Ascending aorta (tissue), 2 donors: ENCODE measurements at regions not wholly inside any gene's neighbourhood (a gene's known extent, or its start where the extent isn't known, plus 50 kb on each side); places are given as distances from the start of the nearest gene placed in this dataset.
"Not testable (repeated sequence)": the region's sequence is repeated elsewhere in the genome, so short reads cannot be mapped to it uniquely, and the experiment has no call there.

Source experiments
- DNase-seq, 2 donors: peaks; one replicate each; pipeline ENCODE4 v3.0.0-alpha.2; 2019; ENCODE audit warnings: low spot score in 2 of 2
- H3K27ac ChIP-seq, 2 donors: fragments of 200-600 bp; sonication (generic); one replicate each; pipeline ENCODE4 v1.5.1; 2016 to 2017; ENCODE audit warnings: mild to moderate bottlenecking in 1 of 2
- H3K27me3 ChIP-seq: fragments of 200-600 bp; sonication (generic); one replicate; pipeline ENCODE4 v1.5.1; 2017
- H3K36me3 ChIP-seq, 2 donors: fragments of 200-600 bp; sonication (generic); one replicate each; pipeline ENCODE4 v1.5.1; 2016
- H3K4me1 ChIP-seq, 2 donors: fragments of 200-600 bp; sonication (generic); one replicate each; pipeline ENCODE4 v1.5.1; 2016 to 2017; ENCODE audit warnings: mild to moderate bottlenecking in 1 of 2
- H3K4me3 ChIP-seq, 2 donors: fragments of 200-600 bp; sonication (generic); one replicate each; pipeline ENCODE4 v1.5.1; 2016 to 2017; ENCODE audit warnings: mild to moderate bottlenecking in 1 of 2
- H3K9me3 ChIP-seq, 2 donors: fragments of 200-600 bp; sonication (generic); one replicate each; pipeline ENCODE4 v1.5.1; 2016
- CTCF ChIP-seq, 3 experiments: fragments of 200-600 bp in 2 of 3; fragments of 450-650 bp in 1 of 3; sonication (generic) in 2 of 3; IDR thresholded peaks; one replicate each; pipeline ENCODE4 v1.5.1; 2016 to 2019; ENCODE audit warnings: antibody characterized with exemption in 3 of 3, mild to moderate bottlenecking in 1 of 3, moderate library complexity in 1 of 3
- intact Hi-C: fragments of 100-400 bp; cut with DNase I; formaldehyde crosslinking; loops from one replicate; pipeline ENCODE4 v1.15.1; 2023

- DNase-seq: no peak
- Histone ChIP-seq H3K27ac (no peak overlapping the region), H3K9me3 (no peaks in the 10 kb centered on the region), H3K27me3 (no peaks in the 10 kb centered on the region), H3K4me3 (no peak overlapping the region), H3K36me3 (no peaks in the 10 kb centered on the region), H3K4me1 (no peaks in the 10 kb centered on the region)
- TF ChIP-seq CTCF (IDR thresholded peaks at IDR 0.05): no peak
- intact Hi-C loops: no loop called here
Observed at GRCh38 chr6:78781001-78781400, 86.3 kb upstream of the IRAK1BP1 start.

GRCh38 chr6:78783366-78783765 lies 84.0 kb upstream of the IRAK1BP1 start:
- H3K36me3 ChIP-seq, H3K4me1 ChIP-seq, H3K9me3 ChIP-seq, intact Hi-C loops, H3K27me3 ChIP-seq, H3K4me3 ChIP-seq, H3K27ac ChIP-seq, DNase-seq: not testable (repeated sequence)

GRCh38 chr6:78797270-78797669 lies 70.1 kb upstream of the IRAK1BP1 start:
- H3K27me3 ChIP-seq: no peaks in the 10 kb centered on the region
- H3K4me3 ChIP-seq: no peak overlapping the region
- H3K27ac ChIP-seq: no peak overlapping the region
- no peaks in the 10 kb centered on the region for H3K4me1 ChIP-seq
- TF ChIP-seq CTCF (IDR thresholded peaks at IDR 0.05): no peak
- peaks cover 0 to 20% of the 10 kb centered on the region in 2 donors for H3K9me3 ChIP-seq
- intact Hi-C loops: no loop called here
- H3K36me3 ChIP-seq: no peaks in the 10 kb centered on the region
- no peak for DNase-seq

- Histone ChIP-seq H3K36me3 (no peaks in the 10 kb centered on the region), H3K27ac (no peak overlapping the region), H3K4me3 (no peak overlapping the region), H3K27me3 (no peaks in the 10 kb centered on the region), H3K4me1 (no peaks in the 10 kb centered on the region), H3K9me3 (peaks cover 0 to 25% of the 10 kb centered on the region in 2 donors)
- no peak for TF ChIP-seq CTCF (IDR thresholded peaks at IDR 0.05)
- intact Hi-C loops: no loop called here
- DNase-seq: no peak
Observed at GRCh38 chr6:78799682-78800081, 67.7 kb upstream of the IRAK1BP1 start.

- H3K27me3 ChIP-seq, H3K27ac ChIP-seq, H3K4me3 ChIP-seq, DNase-seq, H3K4me1 ChIP-seq, intact Hi-C loops, H3K36me3 ChIP-seq: not testable (repeated sequence)
- H3K9me3 ChIP-seq: peaks cover 0 to 13% of the 10 kb centered on the region in 2 donors
Observed at GRCh38 chr6:78806792-78807191, 60.6 kb upstream of the IRAK1BP1 start.

GRCh38 chr6:78807655-78808355 lies 59.5 kb upstream of the IRAK1BP1 start:
- intact Hi-C loops, H3K4me1 ChIP-seq, DNase-seq, H3K4me3 ChIP-seq, H3K36me3 ChIP-seq, H3K27me3 ChIP-seq, H3K27ac ChIP-seq: not testable (repeated sequence)
- H3K9me3 ChIP-seq: peaks cover 0 to 13% of the 10 kb centered on the region in 2 donors

- H3K27me3 ChIP-seq: no peaks in the 10 kb centered on the region
- no peak for TF ChIP-seq CTCF (IDR thresholded peaks at IDR 0.05)
- H3K4me3 ChIP-seq: no peak overlapping the region
- no peak for DNase-seq
- intact Hi-C loops: no loop called here
- H3K27ac ChIP-seq: no peak overlapping the region
- no peaks in the 10 kb centered on the region for H3K4me1 ChIP-seq
- H3K36me3 ChIP-seq: no peaks in the 10 kb centered on the region
- peaks cover 0 to 13% of the 10 kb centered on the region in 2 donors for H3K9me3 ChIP-seq
Observed at GRCh38 chr6:78808356-78808891, 58.9 kb upstream of the IRAK1BP1 start.
